Suprapubic skin (tissue), 4 donors: ENCODE measurements at regions not wholly inside any gene's neighbourhood (a gene's known extent, or its start where the extent isn't known, plus 50 kb on each side); places are given as distances from the start of the nearest gene placed in this dataset.

Experiments used
- DNase-seq, 2 donors: peaks; one replicate each; pipeline ENCODE4 v3.0.0-alpha.2; 2019; ENCODE audit warnings: low spot score in 2 of 2
- H3K27ac ChIP-seq: fragments of 200-600 bp; sonication (generic); one replicate; pipeline ENCODE4 v1.5.1; 2019
- H3K27me3 ChIP-seq: fragments of 200-600 bp; sonication (generic); one replicate; pipeline ENCODE4 v1.5.1; 2019
- H3K36me3 ChIP-seq: fragments of 200-600 bp; sonication (generic); one replicate; pipeline ENCODE4 v1.5.1; 2019
- H3K4me1 ChIP-seq: fragments of 200-600 bp; sonication (generic); one replicate; pipeline ENCODE4 v1.5.1; 2019
- H3K4me3 ChIP-seq: fragments of 200-600 bp; sonication (generic); one replicate; pipeline ENCODE4 v1.5.1; 2019; ENCODE audit warnings: mild to moderate bottlenecking
- H3K9me3 ChIP-seq: fragments of 200-600 bp; sonication (generic); one replicate; pipeline ENCODE4 v1.5.1; 2019
- EP300 ChIP-seq: sonication (generic); formaldehyde crosslinking; IDR thresholded peaks from one replicate; pipeline ENCODE4 v1.6.1; 2017; ENCODE audit warnings: antibody characterized with exemption
- POLR2A ChIP-seq, 2 donors: fragments of 450-650 bp; IDR thresholded peaks; one replicate each; pipeline ENCODE4 v1.6.1; 2017; ENCODE audit warnings: antibody characterized with exemption in 2 of 2, mild to moderate bottlenecking in 2 of 2, moderate library complexity in 2 of 2
- POLR2AphosphoS5 ChIP-seq, 3 donors: sonication (generic); formaldehyde crosslinking; IDR thresholded peaks; one replicate each; pipeline ENCODE4 v1.6.1; 2017; ENCODE audit warnings: antibody characterized with exemption in 3 of 3
- WGBS: methylation state at CpG from one replicate; pipeline ENCODE4 v1.1.5; 2018; 5-methylcytosine and 5-hydroxymethylcytosine counted together
- TF ChIP-seq, protein P1 (sequence below), 2 donors: fragments of 200-600 bp in 1 of 2; fragments of 450-650 bp in 1 of 2; sonication (generic) in 1 of 2; IDR thresholded peaks; one replicate each; pipeline ENCODE4 v1.5.1; 2016 to 2019; ENCODE audit warnings: antibody characterized with exemption in 2 of 2, mild to moderate bottlenecking in 1 of 2, moderate library complexity in 1 of 2

DNA sequence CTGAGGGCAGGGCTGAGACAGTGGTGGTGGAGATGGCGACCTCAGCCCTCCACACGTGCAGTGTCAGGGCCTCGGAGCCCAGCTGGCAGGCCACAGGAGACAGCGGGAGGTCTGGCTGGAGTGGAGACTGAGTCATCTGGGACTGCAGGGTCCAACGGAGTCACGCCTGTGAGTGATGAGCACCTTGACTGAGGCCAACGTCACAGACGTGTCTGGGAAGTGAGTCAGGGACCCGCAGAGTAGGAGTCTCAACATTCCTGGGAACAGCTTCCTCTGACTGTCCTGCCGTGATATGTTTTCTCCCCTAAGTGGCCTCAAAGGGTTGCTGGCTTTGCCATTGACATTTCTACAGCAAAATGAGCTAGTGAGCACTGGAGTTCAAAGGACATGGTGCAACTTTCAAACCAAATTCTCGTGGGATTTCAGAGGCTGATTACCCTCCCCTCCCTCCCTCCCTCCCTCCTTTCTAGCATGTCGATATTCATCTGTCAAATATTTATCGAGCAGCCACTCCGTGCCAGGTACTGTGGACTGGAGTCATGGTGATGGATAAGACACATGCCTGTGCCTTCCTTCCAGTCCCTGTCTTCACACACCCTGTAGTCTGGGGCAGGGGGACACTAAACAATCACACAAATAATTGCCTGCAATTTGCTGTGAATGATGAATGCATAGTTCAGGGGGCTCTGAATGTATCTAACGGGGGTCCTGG, 53.3 kb upstream of the AMOTL2 start:
- TF ChIP-seq POLR2A (IDR thresholded peaks at IDR 0.05) (no peak), POLR2AphosphoS5 (IDR thresholded peaks at IDR 0.05) (no peak), EP300 (no peak)
- TF ChIP-seq, protein P1, sequence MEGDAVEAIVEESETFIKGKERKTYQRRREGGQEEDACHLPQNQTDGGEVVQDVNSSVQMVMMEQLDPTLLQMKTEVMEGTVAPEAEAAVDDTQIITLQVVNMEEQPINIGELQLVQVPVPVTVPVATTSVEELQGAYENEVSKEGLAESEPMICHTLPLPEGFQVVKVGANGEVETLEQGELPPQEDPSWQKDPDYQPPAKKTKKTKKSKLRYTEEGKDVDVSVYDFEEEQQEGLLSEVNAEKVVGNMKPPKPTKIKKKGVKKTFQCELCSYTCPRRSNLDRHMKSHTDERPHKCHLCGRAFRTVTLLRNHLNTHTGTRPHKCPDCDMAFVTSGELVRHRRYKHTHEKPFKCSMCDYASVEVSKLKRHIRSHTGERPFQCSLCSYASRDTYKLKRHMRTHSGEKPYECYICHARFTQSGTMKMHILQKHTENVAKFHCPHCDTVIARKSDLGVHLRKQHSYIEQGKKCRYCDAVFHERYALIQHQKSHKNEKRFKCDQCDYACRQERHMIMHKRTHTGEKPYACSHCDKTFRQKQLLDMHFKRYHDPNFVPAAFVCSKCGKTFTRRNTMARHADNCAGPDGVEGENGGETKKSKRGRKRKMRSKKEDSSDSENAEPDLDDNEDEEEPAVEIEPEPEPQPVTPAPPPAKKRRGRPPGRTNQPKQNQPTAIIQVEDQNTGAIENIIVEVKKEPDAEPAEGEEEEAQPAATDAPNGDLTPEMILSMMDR (IDR thresholded peaks at IDR 0.05): no peak
- WGBS: 77% methylated on average over 15 of the region's 15 CpGs
- H3K27ac ChIP-seq: no peak overlapping the region
- H3K4me1 ChIP-seq: no peaks in the 10 kb centered on the region
- H3K4me3 ChIP-seq: no peak overlapping the region
- H3K27me3 ChIP-seq: no peaks in the 10 kb centered on the region
- no peaks in the 10 kb centered on the region for H3K36me3 ChIP-seq
- DNase-seq: peak in 1 of 2 donors; percentile 80
- H3K9me3 ChIP-seq: no peaks in the 10 kb centered on the region

DNA sequence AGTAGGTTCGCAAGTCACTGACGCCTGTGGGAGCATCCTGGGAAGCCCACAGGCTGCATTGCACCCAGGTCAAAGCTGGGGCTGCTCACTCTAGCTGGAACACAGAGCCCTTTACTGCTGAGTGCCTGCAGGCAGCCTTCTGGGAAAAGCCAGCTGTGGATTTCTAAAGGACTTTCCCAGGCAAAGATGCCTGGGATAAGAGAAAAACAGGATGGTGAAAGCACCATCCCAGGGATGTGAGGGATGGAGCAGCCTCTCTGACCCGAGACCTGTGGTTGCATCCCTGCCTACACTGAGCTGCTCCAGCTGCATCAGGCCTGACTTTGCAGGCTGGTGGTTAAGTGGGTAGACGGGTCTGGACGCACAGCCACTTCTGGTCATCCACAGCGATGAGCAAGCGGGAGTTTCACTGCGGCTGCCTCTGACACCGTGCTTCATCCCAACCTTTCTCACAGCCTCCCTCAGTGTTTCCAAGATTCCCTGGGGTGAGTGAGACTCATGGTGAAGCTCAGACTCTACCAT, 52.5 kb upstream of the AMOTL2 start:
- Histone ChIP-seq H3K36me3 (no peaks in the 10 kb centered on the region), H3K27ac (no peak overlapping the region), H3K27me3 (no peaks in the 10 kb centered on the region), H3K4me1 (no peaks in the 10 kb centered on the region), H3K9me3 (no peaks in the 10 kb centered on the region), H3K4me3 (no peak overlapping the region)
- 100% methylated on average over 6 of the region's 9 CpGs for WGBS
- DNase-seq: no peak
- TF ChIP-seq POLR2A (IDR thresholded peaks at IDR 0.05) (no peak), EP300 (no peak)
- TF ChIP-seq, protein P1 (IDR thresholded peaks at IDR 0.05): no peak

DNA sequence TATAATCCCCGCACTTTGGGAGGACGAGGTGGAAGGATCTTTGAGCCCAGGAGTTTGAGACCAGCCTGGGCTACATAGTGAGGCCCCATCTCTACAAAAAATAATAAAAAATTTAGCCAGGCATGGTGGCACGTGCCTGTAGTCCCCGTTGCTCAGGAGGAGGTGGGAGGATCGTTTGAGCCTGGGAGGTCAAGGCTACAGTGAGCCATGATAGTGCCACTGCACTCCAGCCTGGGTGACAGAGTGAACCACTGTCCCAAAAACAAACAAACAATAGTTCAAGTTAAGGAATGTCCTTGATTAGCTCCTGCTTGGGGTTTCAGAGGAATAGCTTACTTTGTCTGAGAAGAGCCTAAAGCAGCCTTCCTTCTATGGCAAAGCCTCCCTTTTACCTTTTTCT, 51.7 kb upstream of the AMOTL2 start:
- 86% methylated on average over 5 of the region's 5 CpGs for WGBS
- no peak overlapping the region for H3K4me3 ChIP-seq
- TF ChIP-seq EP300 (no peak), POLR2A (IDR thresholded peaks at IDR 0.05) (no peak), POLR2AphosphoS5 (IDR thresholded peaks at IDR 0.05) (no peak)
- TF ChIP-seq, protein P1 (IDR thresholded peaks at IDR 0.05): no peak

More for the DNA sequence above, 51.7 kb upstream of the AMOTL2 start:
- Histone ChIP-seq H3K27ac (no peak overlapping the region), H3K36me3 (no peaks in the 10 kb centered on the region), H3K27me3 (no peaks in the 10 kb centered on the region), H3K4me1 (no peaks in the 10 kb centered on the region), H3K9me3 (no peaks in the 10 kb centered on the region)
- no peak for DNase-seq
